Aorta (tissue), 5 donors: ENCODE measurements at regions not wholly inside any gene's neighbourhood (a gene's known extent, or its start where the extent isn't known, plus 50 kb on each side); places are given as distances from the start of the nearest gene placed in this dataset.

Experiments
- ATAC-seq: fragments of 200-7000 bp; cut with Tn5 transposase; one replicate; pipeline ENCODE4 v1.9.1; 2022; ENCODE audit warnings: moderate library complexity; ENCODE audit not compliant: low FRiP score
- DNase-seq, 2 donors: peaks; one replicate each; pipeline ENCODE4 v3.0.0-alpha.2; 2020
- H3K27ac ChIP-seq, 2 donors: one replicate each; pipeline ENCODE4 v1.5.1; 2013; ENCODE audit warnings: low read length in 2 of 2, mild to moderate bottlenecking in 2 of 2, moderate library complexity in 2 of 2, control low read depth in 1 of 2, inconsistent platforms in 1 of 2, low read depth in 1 of 2
- H3K27me3 ChIP-seq, 2 donors: one replicate each; pipeline ENCODE4 v1.6.1; 2013; ENCODE audit warnings: control low read depth in 1 of 2, low read length in 1 of 2, mild to moderate bottlenecking in 1 of 2, moderate library complexity in 1 of 2; ENCODE audit not compliant: insufficient read depth in 2 of 2, control insufficient read depth in 1 of 2
- H3K36me3 ChIP-seq, 2 donors: one replicate each; pipeline ENCODE4 v1.6.1; 2013; ENCODE audit warnings: control low read depth in 1 of 2, low read length in 1 of 2, mild to moderate bottlenecking in 1 of 2; ENCODE audit not compliant: insufficient read depth in 2 of 2, control insufficient read depth in 1 of 2
- H3K4me1 ChIP-seq, 2 donors: one replicate each; pipeline ENCODE4 v1.6.1; 2013; ENCODE audit warnings: low read length in 2 of 2, control low read depth in 1 of 2, mild to moderate bottlenecking in 1 of 2, moderate library complexity in 1 of 2; ENCODE audit not compliant: insufficient read depth in 2 of 2, control insufficient read depth in 1 of 2
- H3K4me3 ChIP-seq, 2 donors: one replicate each; pipeline ENCODE4 v1.5.1; 2013; ENCODE audit warnings: low read length in 2 of 2, control low read depth in 1 of 2, mild to moderate bottlenecking in 1 of 2
- H3K9me3 ChIP-seq: one replicate; pipeline ENCODE4 v1.6.1; 2013; ENCODE audit warnings: mild to moderate bottlenecking, low read length; ENCODE audit not compliant: control insufficient read depth
- WGBS, 2 donors: extraction: QIAGEN DNeasy Blood & Tissue Kit; methylation state at CpG; one replicate each; pipeline ENCODE4 v1.1.7; 2013; 5-methylcytosine and 5-hydroxymethylcytosine counted together
- intact Hi-C, 2 donors: fragments of 100-400 bp; cut with DNase I; formaldehyde crosslinking; loops; one replicate each; pipeline versions ENCODE4 v1.14.2 to v1.15.0; 2022
- donor health status: healthy with polysubstance abuse.
- donor health status: Bipolar disorder and iron deficiency.
- donor health status: DM: no; HTN: no; CAD: no.
- donor health status: DM: no; HTN: no; CAD: no.
- donor health status: DM: yes; HTN: yes; CAD: no.

DNA sequence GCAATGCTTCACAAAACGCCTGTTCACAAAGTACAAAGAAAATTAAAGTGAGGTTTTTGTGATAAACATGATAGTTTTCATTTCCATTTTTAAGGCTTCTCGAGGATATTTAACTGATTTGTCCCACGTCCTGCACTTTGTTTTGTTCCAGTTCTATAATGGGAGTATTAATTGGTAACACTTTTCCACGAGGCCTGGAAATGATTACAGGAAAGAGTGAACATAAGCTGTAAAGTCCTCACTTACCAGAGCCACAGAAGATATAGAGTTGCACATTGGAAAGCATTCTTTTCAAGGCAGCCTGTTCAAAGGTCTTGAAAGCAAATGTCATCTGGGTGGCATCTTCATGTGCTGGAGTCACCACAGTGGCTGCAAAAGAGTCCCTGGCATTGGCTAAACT, 1236.6 kb downstream of the BCL11B start:
- no peak for DNase-seq
- Histone ChIP-seq H3K4me3 (no peak overlapping the region), H3K9me3 (peaks cover 3% of the 10 kb centered on the region), H3K27me3 (no peaks in the 10 kb centered on the region), H3K36me3 (no peaks in the 10 kb centered on the region), H3K4me1 (no peaks in the 10 kb centered on the region), H3K27ac (no peak overlapping the region)
- 65 to 76% methylated on average over 4 of the region's 4 CpGs for WGBS, 2 donors
- intact Hi-C loops, result no loop called here
- ATAC-seq, result no peak

DNA sequence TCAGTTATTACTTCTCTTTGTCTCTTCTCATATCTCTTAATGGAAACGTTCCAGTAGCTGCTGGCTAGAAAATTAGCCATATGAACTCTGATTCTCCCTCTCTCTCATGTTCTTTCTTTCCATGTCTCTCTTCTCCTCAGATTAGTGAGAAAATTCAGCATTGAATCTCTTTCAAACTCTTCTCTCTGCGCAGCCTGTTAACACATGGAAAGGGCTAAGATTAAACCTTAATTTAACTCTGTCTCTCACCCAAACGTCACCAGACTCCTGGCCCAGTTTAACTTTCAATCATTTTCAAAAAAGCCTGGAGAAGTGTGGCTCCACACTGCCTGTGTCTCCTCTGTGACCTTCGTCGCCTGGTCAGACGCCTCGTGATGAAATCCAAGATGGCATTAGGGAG, 1234.2 kb downstream of the BCL11B start:
- no peak overlapping the region for H3K4me3 ChIP-seq
- intact Hi-C loops, result no loop called here
- H3K9me3 ChIP-seq, result peaks cover 4% of the 10 kb centered on the region
- DNase-seq (no peak), ATAC-seq (no peak)
- 72 to 75% methylated on average over 7 of the region's 7 CpGs for WGBS, 2 donors
- no peaks in the 10 kb centered on the region for H3K4me1 ChIP-seq
- H3K27me3 ChIP-seq, result no peaks in the 10 kb centered on the region
- no peak overlapping the region for H3K27ac ChIP-seq
- no peaks in the 10 kb centered on the region for H3K36me3 ChIP-seq

DNA sequence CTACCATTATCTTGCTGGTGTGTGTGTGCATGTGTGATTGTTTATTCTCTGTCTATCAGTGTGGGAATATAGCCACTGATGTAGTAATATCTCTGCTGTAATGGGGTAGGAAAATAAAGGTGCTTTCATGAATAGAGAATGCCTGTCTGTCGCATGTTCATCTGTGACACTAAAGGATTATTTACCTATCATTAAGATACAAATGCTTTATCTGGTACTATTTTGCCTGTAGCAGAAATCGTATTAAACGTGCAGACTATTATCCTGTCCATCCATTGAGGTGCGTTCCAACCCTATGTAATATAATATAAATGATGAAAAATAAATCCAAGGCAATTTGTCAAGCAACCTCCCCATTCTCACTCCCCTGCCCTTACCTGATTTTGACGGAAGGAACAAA, 1215.1 kb downstream of the BCL11B start:
- DNase-seq (no peak), ATAC-seq (no peak)
- no peak overlapping the region for H3K27ac ChIP-seq
- no peak overlapping the region for H3K4me3 ChIP-seq
- H3K9me3 ChIP-seq, result peaks cover 3% of the 10 kb centered on the region
- intact Hi-C loops, result no loop called here
- peaks cover 0 to 2% of the 10 kb centered on the region in 2 donors for H3K27me3 ChIP-seq
- WGBS, 2 donors, result 77 to 88% methylated on average over 5 of the region's 5 CpGs
- H3K36me3 ChIP-seq, result no peaks in the 10 kb centered on the region
- no peaks in the 10 kb centered on the region for H3K4me1 ChIP-seq

DNA sequence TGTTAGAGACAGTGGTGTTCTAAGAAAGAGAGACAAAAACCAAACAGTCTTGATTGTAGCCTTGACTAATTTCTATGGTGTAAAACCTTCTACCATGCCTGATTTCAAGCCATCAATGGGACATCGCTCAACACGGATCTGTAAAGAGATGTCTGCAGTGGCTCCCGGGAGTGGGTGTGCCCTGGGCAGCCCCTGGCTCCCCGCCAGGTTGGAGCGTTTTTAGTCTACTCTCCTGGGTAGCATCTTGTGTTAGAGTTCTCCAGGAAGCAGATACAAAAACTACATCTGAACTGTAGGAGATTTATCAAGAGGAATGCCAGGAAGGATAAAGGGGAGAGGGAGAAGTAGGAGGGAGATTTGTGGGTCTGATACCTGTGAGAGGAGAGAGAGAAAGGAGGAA, 1212.9 kb downstream of the BCL11B start:
- Histone ChIP-seq H3K4me1 (no peaks in the 10 kb centered on the region), H3K9me3 (peaks cover 3% of the 10 kb centered on the region), H3K36me3 (no peaks in the 10 kb centered on the region), H3K27me3 (peaks cover 0 to 2% of the 10 kb centered on the region in 2 donors), H3K27ac (no peak overlapping the region), H3K4me3 (no peak overlapping the region)
- intact Hi-C loops, result no loop called here
- DNase-seq, result no peak
- WGBS, 2 donors, result 59 to 76% methylated on average over 5 of the region's 5 CpGs
- no peak for ATAC-seq

DNA sequence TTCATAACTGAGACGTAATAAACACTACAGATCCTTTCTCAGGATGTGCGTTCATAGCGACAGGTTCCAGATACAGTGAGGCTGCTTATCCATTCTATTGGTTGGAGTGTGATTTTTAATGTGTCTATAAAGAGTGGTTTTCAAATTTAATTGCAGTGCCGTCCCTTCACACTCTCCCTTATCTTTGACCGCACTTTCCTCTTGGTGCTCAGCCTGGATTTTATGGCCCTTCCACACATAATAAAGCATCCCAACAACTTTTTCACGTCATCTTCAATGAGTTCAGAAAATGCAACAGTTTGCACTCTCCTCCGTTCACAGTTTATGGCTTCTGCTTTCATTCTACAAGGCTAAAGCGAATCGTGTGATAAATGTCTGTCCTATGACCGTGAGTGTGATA, 1209.9 kb downstream of the BCL11B start:
- intact Hi-C loops, result no loop called here
- H3K27ac ChIP-seq, result no peak overlapping the region
- ATAC-seq, result no peak
- no peaks in the 10 kb centered on the region for H3K4me1 ChIP-seq
- peaks cover 1% of the 10 kb centered on the region for H3K9me3 ChIP-seq
- H3K27me3 ChIP-seq, result peaks cover 0 to 2% of the 10 kb centered on the region in 2 donors
- no peaks in the 10 kb centered on the region for H3K36me3 ChIP-seq
- no peak overlapping the region for H3K4me3 ChIP-seq
- no peak for DNase-seq
- WGBS, 2 donors, result 44 to 50% methylated on average over 10 of the region's 10 CpGs

DNA sequence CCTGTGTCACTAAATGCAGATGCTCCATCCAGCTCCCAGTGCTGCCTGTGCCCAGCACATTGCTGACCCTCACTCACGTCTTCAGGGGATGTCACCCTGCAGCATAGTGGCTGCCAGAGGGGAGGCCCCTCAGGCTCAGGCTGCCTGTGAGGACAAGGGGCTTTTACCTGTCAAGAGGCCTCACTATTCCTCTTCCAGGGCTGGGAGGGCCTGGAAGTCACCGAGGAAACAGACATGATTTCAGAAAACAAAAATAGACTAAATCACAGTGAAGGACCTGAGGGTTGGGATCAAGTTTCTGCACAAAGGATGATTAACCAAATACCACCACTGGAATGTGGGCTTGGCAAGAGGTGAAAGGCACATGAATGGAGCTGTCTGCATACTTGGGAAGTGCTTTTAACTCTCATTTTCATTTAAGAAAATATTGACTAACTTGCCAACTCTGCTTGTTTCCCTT, 1202.3 kb downstream of the BCL11B start:
- Histone ChIP-seq H3K27ac (no peak overlapping the region), H3K27me3 (peaks cover 0 to 2% of the 10 kb centered on the region in 2 donors), H3K9me3 (no peaks in the 10 kb centered on the region), H3K4me1 (no peaks in the 10 kb centered on the region), H3K4me3 (no peak overlapping the region), H3K36me3 (no peaks in the 10 kb centered on the region)
- WGBS, 2 donors, result 34 to 38% methylated on average over 2 of the region's 2 CpGs
- ATAC-seq, result no peak
- intact Hi-C loops, result no loop called here
- DNase-seq, result no peak

DNA sequence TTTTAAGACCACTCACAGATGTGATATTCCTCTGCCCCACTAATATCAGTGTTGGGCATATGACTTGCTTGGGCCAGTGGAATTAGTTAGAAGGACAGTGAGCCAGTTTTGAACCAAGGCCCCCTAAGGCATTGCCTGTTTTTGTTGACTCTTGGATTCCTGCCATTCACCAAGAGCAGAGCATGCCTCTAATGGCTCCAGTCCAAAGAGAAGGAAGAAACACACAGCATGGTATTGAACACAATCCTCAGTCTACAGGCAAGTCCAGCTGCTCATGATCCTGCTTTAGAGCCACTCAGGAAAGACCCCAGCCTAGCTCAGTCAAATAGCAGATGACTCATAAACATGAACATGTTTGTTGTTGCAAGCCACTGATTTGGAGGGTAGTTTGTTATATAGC, 1201.5 kb downstream of the BCL11B start:
- Histone ChIP-seq H3K4me1 (no peaks in the 10 kb centered on the region), H3K4me3 (no peak overlapping the region), H3K9me3 (no peaks in the 10 kb centered on the region), H3K36me3 (no peaks in the 10 kb centered on the region), H3K27ac (no peak overlapping the region), H3K27me3 (peaks cover 0 to 2% of the 10 kb centered on the region in 2 donors)
- intact Hi-C loops, result no loop called here
- ATAC-seq (no peak), DNase-seq (no peak)

DNA sequence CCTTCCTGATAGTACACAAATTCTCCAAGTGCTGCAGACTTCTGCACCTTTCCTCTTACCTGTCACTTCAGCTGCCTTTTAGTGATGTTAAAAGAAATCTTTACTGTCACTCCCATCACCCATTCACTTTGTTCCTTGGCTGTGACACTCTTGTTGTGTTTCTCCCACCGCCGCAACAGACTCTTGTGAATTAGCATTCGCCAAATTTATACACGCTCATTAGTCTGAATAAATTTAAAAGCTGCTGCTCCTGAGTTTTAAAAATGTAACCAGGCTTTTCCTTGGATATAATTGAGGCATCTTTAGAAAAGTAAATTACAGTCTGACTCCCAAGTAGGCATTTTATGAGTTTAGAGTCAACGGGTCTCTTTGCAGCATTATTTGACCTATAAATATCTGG, 1197.9 kb downstream of the BCL11B start:
- Histone ChIP-seq H3K36me3 (no peaks in the 10 kb centered on the region), H3K4me3 (no peak overlapping the region), H3K27me3 (peaks cover 0 to 2% of the 10 kb centered on the region in 2 donors), H3K27ac (no peak overlapping the region), H3K4me1 (no peaks in the 10 kb centered on the region), H3K9me3 (no peaks in the 10 kb centered on the region)
- intact Hi-C loops, result no loop called here
- DNase-seq, result no peak
- WGBS, 2 donors, result 91 to 92% methylated on average over 5 of the region's 5 CpGs
- no peak for ATAC-seq

DNA sequence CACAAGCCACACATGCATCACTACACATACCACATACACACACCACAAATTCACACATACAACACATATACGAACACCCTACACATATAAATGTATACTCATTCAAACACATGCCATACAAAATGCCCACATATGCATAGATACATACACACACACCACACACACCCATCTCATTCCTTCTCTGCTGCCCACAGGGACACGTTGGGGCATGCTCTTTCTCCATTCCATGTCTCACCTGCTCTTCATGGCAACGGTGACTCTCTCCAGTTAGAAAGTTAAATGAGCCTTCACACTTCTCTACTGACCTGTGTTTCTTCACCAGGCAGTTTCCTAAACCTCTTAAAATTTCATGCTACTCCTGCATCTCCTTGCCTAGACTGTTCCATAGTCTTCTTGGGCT, 1194.8 kb downstream of the BCL11B start:
- 64 to 82% methylated on average over 3 of the region's 3 CpGs for WGBS, 2 donors

More for the DNA sequence above, 1194.8 kb downstream of the BCL11B start:
- Histone ChIP-seq H3K27ac (no peak overlapping the region), H3K4me1 (no peaks in the 10 kb centered on the region), H3K4me3 (no peak overlapping the region), H3K36me3 (no peaks in the 10 kb centered on the region), H3K9me3 (no peaks in the 10 kb centered on the region), H3K27me3 (no peaks in the 10 kb centered on the region)
- ATAC-seq (no peak), DNase-seq (no peak)
- intact Hi-C loops, result no loop called here
